Mucosa of descending colon (tissue), 3 donors: ENCODE measurements at regions not wholly inside any gene's neighbourhood (a gene's known extent, or its start where the extent isn't known, plus 50 kb on each side); places are given as distances from the start of the nearest gene placed in this dataset.
"Not testable (repeated sequence)": the region's sequence is repeated elsewhere in the genome, so short reads cannot be mapped to it uniquely, and the experiment has no call there.

ENCODE experiments used
- ATAC-seq: fragments of 200-7000 bp; cut with Tn5 transposase; one replicate; pipeline ENCODE4 v1.9.1; 2020; ENCODE audit warnings: mild to moderate bottlenecking, moderate library complexity
- DNase-seq, 3 donors: peaks; one replicate each; pipeline ENCODE4 v3.0.0-alpha.2; 2020
- H3K36me3 ChIP-seq: fragments of 200-600 bp; one replicate; pipeline ENCODE4 v1.8.0; 2021; ENCODE audit warnings: low read depth, mild to moderate bottlenecking
- H3K4me1 ChIP-seq: fragments of 200-600 bp; one replicate; pipeline ENCODE4 v1.8.0; 2021; ENCODE audit warnings: low read depth, mild to moderate bottlenecking
- H3K4me3 ChIP-seq: fragments of 200-600 bp; one replicate; pipeline ENCODE4 v1.8.0; 2021; ENCODE audit warnings: mild to moderate bottlenecking
- H3K9me3 ChIP-seq: fragments of 200-600 bp; one replicate; pipeline ENCODE4 v1.8.0; 2021; ENCODE audit warnings: mild to moderate bottlenecking
- intact Hi-C, 2 donors: fragments of 100-400 bp; cut with DNase I in 1 of 2; cut with micrococcal nuclease in 1 of 2; formaldehyde crosslinking; loops; one replicate each; pipeline versions ENCODE4 v1.11.0 to v1.11.1; 2022; cut with DNase I, micrococcal nuclease
- donor health status: DM: no; HTN: no; CAD: no; lungs with moderate emphysema.
- donor health status: DM: no; HTN: no; CAD: no.
- donor health status: DM: no; HTN: yes; CAD: no.

- H3K9me3 ChIP-seq, H3K4me3 ChIP-seq, intact Hi-C loops, H3K36me3 ChIP-seq, ATAC-seq, H3K4me1 ChIP-seq, DNase-seq: not testable (repeated sequence)
These were observed 142.0 kb downstream of the SYT15 start for GRCh38 chr10:46720811-46721518.

GRCh38 chr10:46724258-46724657, 145.3 kb downstream of the SYT15 start:
- H3K4me3 ChIP-seq, H3K36me3 ChIP-seq, H3K9me3 ChIP-seq, H3K4me1 ChIP-seq, DNase-seq, ATAC-seq, intact Hi-C loops: not testable (repeated sequence)

- ATAC-seq, H3K4me3 ChIP-seq, DNase-seq, H3K4me1 ChIP-seq, intact Hi-C loops, H3K9me3 ChIP-seq, H3K36me3 ChIP-seq: not testable (repeated sequence)
These were observed 149.4 kb downstream of the SYT15 start for GRCh38 chr10:46728359-46728758.

- DNase-seq, H3K9me3 ChIP-seq, H3K4me1 ChIP-seq, H3K36me3 ChIP-seq, ATAC-seq, H3K4me3 ChIP-seq, intact Hi-C loops: not testable (repeated sequence)
These were observed 151.8 kb downstream of the SYT15 start for GRCh38 chr10:46730729-46731128.

- H3K36me3 ChIP-seq, H3K4me1 ChIP-seq, DNase-seq, H3K9me3 ChIP-seq, intact Hi-C loops, H3K4me3 ChIP-seq, ATAC-seq: not testable (repeated sequence)
These were observed 154.8 kb downstream of the SYT15 start for GRCh38 chr10:46733635-46734261.

- DNase-seq, ATAC-seq, H3K4me1 ChIP-seq, H3K4me3 ChIP-seq, intact Hi-C loops, H3K36me3 ChIP-seq, H3K9me3 ChIP-seq: not testable (repeated sequence)
These were observed 155.3 kb downstream of the SYT15 start for GRCh38 chr10:46734262-46734642.

GRCh38 chr10:46739919-46740318, 161.0 kb downstream of the SYT15 start:
- intact Hi-C loops, H3K4me1 ChIP-seq, H3K36me3 ChIP-seq, H3K9me3 ChIP-seq, ATAC-seq, H3K4me3 ChIP-seq, DNase-seq: not testable (repeated sequence)

GRCh38 chr10:46740368-46740767, 161.4 kb downstream of the SYT15 start:
- intact Hi-C loops, H3K9me3 ChIP-seq, H3K36me3 ChIP-seq, DNase-seq, H3K4me3 ChIP-seq, H3K4me1 ChIP-seq: not testable (repeated sequence)
- peak; percentile 36 for ATAC-seq

GRCh38 chr10:46749003-46749402, 162.2 kb upstream of the PTPN20 start:
- H3K9me3 ChIP-seq, H3K4me1 ChIP-seq, ATAC-seq, intact Hi-C loops, H3K36me3 ChIP-seq, H3K4me3 ChIP-seq, DNase-seq: not testable (repeated sequence)

GRCh38 chr10:46749470-46749869, 161.8 kb upstream of the PTPN20 start:
- H3K4me1 ChIP-seq, DNase-seq, H3K9me3 ChIP-seq, H3K36me3 ChIP-seq, ATAC-seq, intact Hi-C loops, H3K4me3 ChIP-seq: not testable (repeated sequence)

- intact Hi-C loops, ATAC-seq, DNase-seq: not testable (repeated sequence)
These were observed 157.5 kb upstream of the PTPN20 start for GRCh38 chr10:46753763-46754162.

GRCh38 chr10:46761471-46761870, 149.8 kb upstream of the PTPN20 start:
- H3K4me3 ChIP-seq, H3K9me3 ChIP-seq, H3K4me1 ChIP-seq, intact Hi-C loops, DNase-seq, H3K36me3 ChIP-seq, ATAC-seq: not testable (repeated sequence)

More at GRCh38 chr10:46753763-46754162, 157.5 kb upstream of the PTPN20 start:
- H3K4me1 ChIP-seq, H3K36me3 ChIP-seq, H3K9me3 ChIP-seq, H3K4me3 ChIP-seq: not testable (repeated sequence)

- ATAC-seq, H3K4me3 ChIP-seq, intact Hi-C loops, DNase-seq, H3K36me3 ChIP-seq, H3K9me3 ChIP-seq, H3K4me1 ChIP-seq: not testable (repeated sequence)
These were observed 142.5 kb upstream of the PTPN20 start for GRCh38 chr10:46768515-46769291.

GRCh38 chr10:46773178-46773896, 137.9 kb upstream of the PTPN20 start:
- H3K4me1 ChIP-seq, H3K4me3 ChIP-seq, H3K9me3 ChIP-seq, intact Hi-C loops, ATAC-seq, H3K36me3 ChIP-seq, DNase-seq: not testable (repeated sequence)
